CD4-positive, alpha-beta memory T cell (primary cell): ENCODE measurements at regions not wholly inside any gene's neighbourhood (a gene's known extent, or its start where the extent isn't known, plus 50 kb on each side); places are given as distances from the start of the nearest gene placed in this dataset.
A peak's percentile ranks its signal among the peaks of the same experiment; 100 is the strongest.

Source experiments
- CTCF ChIA-PET: fragments of 350-600 bp; sonication (Branson Sonifier 250); formaldehyde crosslinking; loops from one replicate; lab custom pipeline; 2021; ENCODE audit warnings: inconsistent platforms; ENCODE audit not compliant: partially characterized antibody; lab: Charles Lee
- POLR2A ChIA-PET: fragments of 350-600 bp; sonication (Branson Sonifier 250); formaldehyde crosslinking; loops from one replicate; lab custom pipeline; 2021; ENCODE audit not compliant: partially characterized antibody; lab: Charles Lee
- DNase-seq, 5 donors: peaks; one replicate each; pipeline versions ENCODE4 v3.0.0 to v3.0.0-alpha.2; 2020 to 2022; ENCODE audit warnings: mixed read lengths in 1 of 5
- H3K27ac ChIP-seq: one replicate; pipeline ENCODE4 v1.7.0; 2013; ENCODE audit warnings: low read depth, low read length
- H3K27me3 ChIP-seq: 2 replicates; pipeline ENCODE4 v1.7.0; 2013; ENCODE audit warnings: mild to moderate bottlenecking, low read length, moderate library complexity; ENCODE audit not compliant: insufficient read depth
- H3K36me3 ChIP-seq: 2 replicates; pipeline ENCODE4 v1.7.0; 2013; ENCODE audit warnings: mild to moderate bottlenecking, low read length, moderate library complexity; ENCODE audit not compliant: insufficient read depth
- H3K4me1 ChIP-seq: 2 replicates; pipeline ENCODE4 v1.7.0; 2013; ENCODE audit warnings: mild to moderate bottlenecking, low read length, moderate library complexity; ENCODE audit not compliant: insufficient read depth
- H3K4me3 ChIP-seq, 2 donors: one replicate each; pipeline ENCODE4 v1.7.0; 2013; ENCODE audit warnings: low read length in 2 of 2, mild to moderate bottlenecking in 1 of 2
- H3K9me3 ChIP-seq, 2 donors: one replicate each; pipeline ENCODE4 v1.7.0; 2013; ENCODE audit warnings: low read length in 2 of 2, control low read depth in 1 of 2; ENCODE audit not compliant: control insufficient read depth in 1 of 2
- H3K27ac Mint-ChIP-seq, 7 donors: one replicate each; pipeline ENCODE4 v1.8.0; 2020 to 2021; ENCODE audit warnings: mixed read lengths in 7 of 7, mild to moderate bottlenecking in 6 of 7, inconsistent platforms in 3 of 7, moderate library complexity in 3 of 7
- H3K27me3 Mint-ChIP-seq, 2 donors: one replicate each; pipeline ENCODE4 v1.8.0; 2020 to 2021; ENCODE audit warnings: mixed read lengths in 2 of 2
- H3K36me3 Mint-ChIP-seq, 2 donors: one replicate each; pipeline ENCODE4 v1.8.0; 2020 to 2021; ENCODE audit warnings: mixed read lengths in 2 of 2, inconsistent platforms in 1 of 2, mild to moderate bottlenecking in 1 of 2
- H3K4me1 Mint-ChIP-seq, 4 donors: one replicate each; pipeline ENCODE4 v1.8.0; 2020 to 2021; ENCODE audit warnings: mixed read lengths in 4 of 4, mild to moderate bottlenecking in 1 of 4
- H3K4me3 Mint-ChIP-seq, 8 donors: one replicate each; pipeline ENCODE4 v1.8.0; 2020 to 2021; ENCODE audit warnings: mixed read lengths in 8 of 8, mild to moderate bottlenecking in 7 of 8, moderate library complexity in 6 of 8, inconsistent platforms in 3 of 8
- H3K9me3 Mint-ChIP-seq, 8 donors: one replicate each; pipeline ENCODE4 v1.8.0; 2020 to 2021; ENCODE audit warnings: mixed read lengths in 8 of 8, mild to moderate bottlenecking in 5 of 8, inconsistent platforms in 3 of 8, moderate library complexity in 1 of 8
- intact Hi-C: fragments of 100-400 bp; cut with micrococcal nuclease; formaldehyde crosslinking; loops from one replicate; pipeline ENCODE4 v1.15.1; 2023

DNA sequence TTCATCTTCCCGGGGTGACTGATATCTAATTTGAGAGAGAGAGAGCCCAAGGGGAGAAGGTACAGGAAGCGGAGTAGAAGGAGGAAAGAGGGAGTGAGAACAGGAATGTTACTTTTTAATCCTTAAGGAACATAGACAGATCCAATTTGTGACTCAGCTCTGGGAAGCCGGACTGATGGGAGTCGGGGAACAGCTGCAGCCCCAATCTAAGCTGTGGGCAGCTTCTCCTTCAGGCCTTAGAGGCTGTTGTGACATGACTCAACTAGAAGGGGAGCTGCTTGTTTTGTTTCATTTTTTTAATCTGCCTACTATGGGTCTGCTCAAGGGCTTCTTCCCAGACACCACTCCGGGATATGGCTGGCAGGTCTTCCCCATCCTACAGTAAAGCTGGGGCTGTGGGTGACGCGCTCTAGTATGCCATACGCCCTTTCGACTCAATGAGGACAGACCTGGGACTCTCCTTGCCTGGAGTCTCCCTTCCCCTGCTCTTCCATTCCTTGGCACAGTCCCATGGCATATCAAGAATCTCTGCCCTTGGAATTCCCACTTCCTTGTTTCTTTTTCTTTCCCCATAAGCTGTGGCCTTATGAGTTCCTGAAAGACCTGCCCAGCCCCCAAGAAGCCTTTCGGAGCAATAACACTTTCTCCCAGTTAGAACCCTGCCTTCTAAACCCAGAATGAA, 103.3 kb upstream of the AKIP1 start:
- ChIA-PET POLR2A (no interaction called here), CTCF (no interaction called here)
- no peaks in the 10 kb centered on the region for H3K9me3 ChIP-seq
- H3K27ac ChIP-seq, result no peak overlapping the region
- no peaks in the 10 kb centered on the region for H3K36me3 ChIP-seq
- H3K4me1 ChIP-seq, result no peaks in the 10 kb centered on the region
- intact Hi-C loops, result no loop called here
- Mint-ChIP-seq H3K4me3 (no peak overlapping the region), H3K36me3 (no peaks in the 10 kb centered on the region), H3K27me3 (peaks cover 12 to 15% of the 10 kb centered on the region in 2 donors), H3K27ac (no peak overlapping the region), H3K4me1 (peaks cover 3 to 10% (median 6%) of the 10 kb centered on the region in 4 donors), H3K9me3 (peaks cover 0 to 1% (median 0%) of the 10 kb centered on the region in 8 donors)
- no peaks in the 10 kb centered on the region for H3K27me3 ChIP-seq
- DNase-seq, result no peak
- no peak overlapping the region for H3K4me3 ChIP-seq

- POLR2A ChIA-PET, result no interaction called here
These were observed 102.8 kb upstream of the AKIP1 start for GRCh38 chr11:8808226-8808585.

DNA sequence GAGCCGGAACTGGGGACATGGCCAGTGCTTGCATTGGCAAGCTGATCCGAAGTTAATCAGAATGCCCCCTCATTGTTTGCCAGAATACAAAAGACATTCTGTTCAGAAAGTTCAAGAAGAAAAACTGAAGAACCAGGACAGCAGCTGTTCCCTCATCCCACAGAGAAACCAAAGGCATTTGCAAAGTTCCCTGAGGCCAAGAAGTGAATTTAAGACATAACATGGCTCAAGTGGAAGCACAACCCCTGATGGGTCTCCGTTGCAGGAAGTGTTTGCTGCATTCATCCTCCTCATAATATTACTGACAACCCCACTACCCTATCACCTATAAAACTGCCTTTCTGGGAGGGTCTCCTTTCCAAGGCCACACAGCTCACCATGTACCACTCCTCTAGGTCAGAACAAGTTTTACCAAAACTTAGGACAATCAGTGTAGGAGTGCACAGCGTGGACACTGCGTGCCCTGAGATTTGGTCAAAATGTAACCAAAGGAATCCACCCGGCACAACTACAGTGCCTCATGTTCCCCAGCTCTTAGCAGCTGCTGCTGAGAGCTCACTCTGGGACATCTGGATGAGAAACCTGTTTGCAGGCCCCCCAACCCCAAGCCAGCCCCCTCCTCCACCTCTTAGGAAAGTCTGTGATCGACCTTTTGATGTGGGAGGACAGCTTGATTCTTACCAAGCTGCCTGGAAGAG, 101.6 kb upstream of the AKIP1 start:
- Mint-ChIP-seq H3K4me3 (no peak overlapping the region), H3K36me3 (no peaks in the 10 kb centered on the region), H3K27ac (no peak overlapping the region), H3K27me3 (peaks cover 12 to 15% of the 10 kb centered on the region in 2 donors), H3K9me3 (peaks cover 0 to 1% (median 0%) of the 10 kb centered on the region in 8 donors), H3K4me1 (peaks cover 3 to 10% (median 6%) of the 10 kb centered on the region in 4 donors)
- no peaks in the 10 kb centered on the region for H3K27me3 ChIP-seq
- intact Hi-C loops, result no loop called here
- DNase-seq, result no peak
- peaks cover 7% of the 10 kb centered on the region for H3K4me1 ChIP-seq
- ChIA-PET CTCF (interaction anchor here (1.0 kb wide), 1 partner anchor 9 kb away, joined by 3 read pairs; no protein-coding TSS in a partner anchor), POLR2A (no interaction called here)
- H3K36me3 ChIP-seq, result no peaks in the 10 kb centered on the region
- no peaks in the 10 kb centered on the region for H3K9me3 ChIP-seq
- H3K4me3 ChIP-seq, result no peak overlapping the region
- H3K27ac ChIP-seq, result no peak overlapping the region

More at GRCh38 chr11:8808226-8808585, 102.8 kb upstream of the AKIP1 start:
- no peaks in the 10 kb centered on the region for H3K27me3 ChIP-seq
- CTCF ChIA-PET, result interaction anchor here (1.0 kb wide), 1 partner anchor 8 kb away, joined by 3 read pairs; no protein-coding TSS in a partner anchor
- no peak overlapping the region for H3K4me3 ChIP-seq
- Mint-ChIP-seq H3K27me3 (peaks cover 12 to 15% of the 10 kb centered on the region in 2 donors), H3K4me3 (no peak overlapping the region), H3K4me1 (peaks cover 3 to 10% (median 6%) of the 10 kb centered on the region in 4 donors), H3K36me3 (no peaks in the 10 kb centered on the region), H3K9me3 (peaks cover 0 to 1% (median 0%) of the 10 kb centered on the region in 8 donors), H3K27ac (no peak overlapping the region)
- intact Hi-C loops, result no loop called here
- H3K27ac ChIP-seq, result no peak overlapping the region
- H3K9me3 ChIP-seq, result no peaks in the 10 kb centered on the region
- H3K4me1 ChIP-seq, result no peaks in the 10 kb centered on the region
- no peaks in the 10 kb centered on the region for H3K36me3 ChIP-seq
- no peak for DNase-seq

GRCh38 chr11:8809939-8810539, 101.0 kb upstream of the AKIP1 start:
- no peak overlapping the region for H3K4me3 ChIP-seq
- H3K4me1 ChIP-seq, result peaks cover 7% of the 10 kb centered on the region
- POLR2A ChIA-PET, result no interaction called here
- no peaks in the 10 kb centered on the region for H3K36me3 Mint-ChIP-seq
- CTCF ChIA-PET, result no interaction called here
- H3K36me3 ChIP-seq, result no peaks in the 10 kb centered on the region
- H3K4me3 Mint-ChIP-seq, result peak overlapping the region in 4 of 8 donors; percentile 3 to 36 (median 26)
- intact Hi-C loops, result no loop called here
- DNase-seq, result no peak
- H3K27me3 Mint-ChIP-seq, result peaks cover 12 to 15% of the 10 kb centered on the region in 2 donors
- H3K27me3 ChIP-seq, result no peaks in the 10 kb centered on the region
- H3K9me3 Mint-ChIP-seq, result peaks cover 0 to 1% (median 0%) of the 10 kb centered on the region in 8 donors
- peaks cover 3 to 10% (median 6%) of the 10 kb centered on the region in 4 donors for H3K4me1 Mint-ChIP-seq
- no peak overlapping the region for H3K27ac Mint-ChIP-seq
- no peak overlapping the region for H3K27ac ChIP-seq
- no peaks in the 10 kb centered on the region for H3K9me3 ChIP-seq

- Mint-ChIP-seq H3K36me3 (no peaks in the 10 kb centered on the region), H3K9me3 (peaks cover 0 to 1% (median 0%) of the 10 kb centered on the region in 8 donors), H3K4me3 (peak overlapping the region; percentile 3 to 36 (median 20)), H3K27ac (no peak overlapping the region), H3K27me3 (peaks cover 12 to 15% of the 10 kb centered on the region in 2 donors), H3K4me1 (peaks cover 3 to 10% (median 6%) of the 10 kb centered on the region in 4 donors)
- H3K27me3 ChIP-seq, result no peaks in the 10 kb centered on the region
- POLR2A ChIA-PET, result no interaction called here
- H3K4me3 ChIP-seq, result no peak overlapping the region
- CTCF ChIA-PET, result interaction anchor here (1.1 kb wide), 1 partner anchor 16 kb away, joined by 3 read pairs; no protein-coding TSS in a partner anchor
- intact Hi-C loops, result no loop called here
- no peak for DNase-seq
- H3K36me3 ChIP-seq, result no peaks in the 10 kb centered on the region
- H3K27ac ChIP-seq, result no peak overlapping the region
- no peaks in the 10 kb centered on the region for H3K9me3 ChIP-seq
- peaks cover 7% of the 10 kb centered on the region for H3K4me1 ChIP-seq
These were observed 100.3 kb upstream of the AKIP1 start for GRCh38 chr11:8810540-8811301.

- intact Hi-C loops, result no loop called here
- POLR2A ChIA-PET, result no interaction called here
- Mint-ChIP-seq H3K27ac (no peak overlapping the region), H3K4me1 (peaks cover 3 to 10% (median 6%) of the 10 kb centered on the region in 4 donors), H3K27me3 (peaks cover 12 to 15% of the 10 kb centered on the region in 2 donors), H3K4me3 (no peak overlapping the region), H3K36me3 (no peaks in the 10 kb centered on the region), H3K9me3 (peaks cover 0 to 1% (median 0%) of the 10 kb centered on the region in 8 donors)
- Histone ChIP-seq H3K9me3 (no peaks in the 10 kb centered on the region), H3K4me1 (peaks cover 7% of the 10 kb centered on the region), H3K36me3 (no peaks in the 10 kb centered on the region), H3K27ac (no peak overlapping the region), H3K4me3 (no peak overlapping the region), H3K27me3 (no peaks in the 10 kb centered on the region)
- DNase-seq, result no peak
- CTCF ChIA-PET, result interaction anchor here (1.1 kb wide), 1 partner anchor 15 kb away, joined by 3 read pairs; no protein-coding TSS in a partner anchor
These were observed 99.4 kb upstream of the AKIP1 start for GRCh38 chr11:8811571-8811970.
